ENCODE measurements at regions not wholly inside any gene's neighbourhood (a gene's known extent, or its start where the extent isn't known, plus 50 kb on each side); places are given as distances from the start of the nearest gene placed in this dataset.

DNA sequence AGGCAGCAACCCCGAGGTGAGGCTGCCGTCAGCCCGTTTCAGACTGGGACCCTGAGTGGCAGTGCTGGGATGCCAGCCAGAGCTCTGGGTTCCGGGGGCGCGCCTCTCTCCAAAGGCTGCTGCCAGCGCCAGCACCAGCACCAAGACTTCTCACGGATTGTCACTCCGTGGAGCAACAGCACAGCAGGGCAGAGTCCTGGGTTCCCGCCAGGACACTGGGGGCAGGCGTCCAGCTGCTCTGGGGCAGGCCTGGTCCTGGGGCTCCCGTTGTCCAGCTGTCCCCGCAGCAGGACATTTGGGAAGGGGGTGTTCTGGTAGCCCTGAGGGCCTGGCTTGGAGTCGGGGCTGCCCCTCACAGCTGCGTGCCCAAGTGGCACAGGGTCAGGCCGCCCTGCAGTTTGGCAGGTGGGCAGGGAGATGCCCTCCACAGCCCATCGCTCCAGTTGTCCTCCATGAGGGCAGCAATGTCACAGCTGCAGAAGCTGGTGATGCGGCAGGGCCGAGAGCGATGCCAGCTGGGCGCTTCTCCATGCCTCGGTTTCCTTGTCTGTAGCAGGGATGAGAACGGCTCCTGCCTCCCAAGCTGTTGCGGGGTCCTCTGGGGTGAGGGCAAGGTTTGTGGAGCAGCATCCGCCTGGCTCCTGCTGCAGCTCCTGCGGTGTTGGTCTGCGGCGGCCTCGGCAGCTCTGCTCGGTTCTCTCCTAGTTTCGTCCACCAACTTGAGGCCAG, 137.3 kb upstream of the CIBAR2 start:
- POLR2A ChIA-PET: interaction anchor here (0.5 kb wide), 1 partner anchor 14 kb away, joined by 3 read pairs; no protein-coding TSS in a partner anchor
- CTCF ChIA-PET: interaction anchor here (2.3 to 2.7 kb wide), 3 partner anchors 8 to 135 kb away, joined by 7 to 11 read pairs (median 10); no protein-coding TSS in a partner anchor
- no peak overlapping the region for H3K4me3 ChIP-seq (ENCODE audit: low read depth, low read length)
- TF ChIP-seq, protein P1, sequence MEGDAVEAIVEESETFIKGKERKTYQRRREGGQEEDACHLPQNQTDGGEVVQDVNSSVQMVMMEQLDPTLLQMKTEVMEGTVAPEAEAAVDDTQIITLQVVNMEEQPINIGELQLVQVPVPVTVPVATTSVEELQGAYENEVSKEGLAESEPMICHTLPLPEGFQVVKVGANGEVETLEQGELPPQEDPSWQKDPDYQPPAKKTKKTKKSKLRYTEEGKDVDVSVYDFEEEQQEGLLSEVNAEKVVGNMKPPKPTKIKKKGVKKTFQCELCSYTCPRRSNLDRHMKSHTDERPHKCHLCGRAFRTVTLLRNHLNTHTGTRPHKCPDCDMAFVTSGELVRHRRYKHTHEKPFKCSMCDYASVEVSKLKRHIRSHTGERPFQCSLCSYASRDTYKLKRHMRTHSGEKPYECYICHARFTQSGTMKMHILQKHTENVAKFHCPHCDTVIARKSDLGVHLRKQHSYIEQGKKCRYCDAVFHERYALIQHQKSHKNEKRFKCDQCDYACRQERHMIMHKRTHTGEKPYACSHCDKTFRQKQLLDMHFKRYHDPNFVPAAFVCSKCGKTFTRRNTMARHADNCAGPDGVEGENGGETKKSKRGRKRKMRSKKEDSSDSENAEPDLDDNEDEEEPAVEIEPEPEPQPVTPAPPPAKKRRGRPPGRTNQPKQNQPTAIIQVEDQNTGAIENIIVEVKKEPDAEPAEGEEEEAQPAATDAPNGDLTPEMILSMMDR (IDR thresholded peaks at IDR 0.05; ENCODE audit: insufficient read depth, low read depth, low read length): no peak
- no peaks in the 10 kb centered on the region for H3K27me3 ChIP-seq (ENCODE audit: control insufficient read depth, insufficient read depth, low read length)
- H3K36me3 ChIP-seq (ENCODE audit: control insufficient read depth, insufficient read depth, low read length): no peaks in the 10 kb centered on the region
- DNase-seq (ENCODE audit: low read depth): no peak

DNA sequence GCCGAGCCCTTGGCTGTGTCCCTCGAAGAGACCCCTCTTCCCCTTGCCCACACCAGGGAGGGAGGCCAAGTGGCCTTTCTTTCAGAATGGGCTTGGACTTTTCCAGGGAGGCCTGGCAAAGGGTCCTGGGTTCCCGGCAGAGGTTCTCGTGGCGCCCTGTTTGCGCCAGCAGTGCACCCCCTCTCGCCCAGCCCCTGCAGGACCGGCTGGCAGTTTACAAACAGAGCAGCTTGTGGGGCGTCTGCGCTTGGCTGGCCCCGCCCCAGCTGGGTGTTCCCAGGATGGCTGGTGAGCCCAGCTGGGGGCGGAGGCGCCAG, 137.8 kb upstream of the CIBAR2 start:
- CTCF ChIA-PET: interaction anchor here (2.3 to 2.7 kb wide), 2 partner anchors 25 to 135 kb away, joined by 7 to 11 read pairs; no protein-coding TSS in a partner anchor
- TF ChIP-seq, protein P1 (IDR thresholded peaks at IDR 0.05; ENCODE audit: insufficient read depth, low read depth, low read length): no peak
- POLR2A ChIA-PET: no interaction called here
- H3K27me3 ChIP-seq (ENCODE audit: control insufficient read depth, insufficient read depth, low read length): no peaks in the 10 kb centered on the region
- no peak for DNase-seq (ENCODE audit: low read depth)
- no peak overlapping the region for H3K4me3 ChIP-seq (ENCODE audit: low read depth, low read length)
- no peaks in the 10 kb centered on the region for H3K36me3 ChIP-seq (ENCODE audit: control insufficient read depth, insufficient read depth, low read length)

DNA sequence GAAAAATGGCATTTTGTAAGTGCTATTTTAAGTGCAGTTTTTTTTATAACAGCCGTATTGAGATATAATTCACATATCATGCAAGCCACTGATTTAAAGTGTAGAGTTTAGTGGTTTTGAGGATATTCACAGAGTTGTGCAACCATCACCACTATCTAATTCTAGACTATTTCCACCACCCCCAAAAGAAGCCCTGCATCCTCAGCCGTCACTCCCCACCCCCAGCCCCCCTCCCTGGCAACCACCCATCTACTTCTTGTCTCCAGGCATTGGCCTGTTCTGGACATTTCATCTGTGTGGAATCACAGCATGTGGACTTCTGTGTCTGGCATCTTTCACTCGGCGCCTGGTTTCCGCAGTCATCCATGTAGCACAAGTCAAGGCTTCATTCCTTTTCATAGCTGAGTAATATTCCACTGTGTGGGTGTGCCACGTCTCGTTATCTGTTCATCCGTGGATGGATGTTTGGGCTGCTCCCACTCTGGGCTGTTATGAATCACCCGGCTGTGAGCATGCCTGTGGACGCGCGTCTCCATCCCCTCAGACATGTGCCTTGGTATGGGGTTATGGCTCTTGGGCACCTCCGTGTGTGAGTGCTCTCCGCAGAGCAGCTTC, 138.4 kb upstream of the CIBAR2 start:
- no peak overlapping the region for H3K4me3 ChIP-seq (ENCODE audit: low read depth, low read length)

DNA sequence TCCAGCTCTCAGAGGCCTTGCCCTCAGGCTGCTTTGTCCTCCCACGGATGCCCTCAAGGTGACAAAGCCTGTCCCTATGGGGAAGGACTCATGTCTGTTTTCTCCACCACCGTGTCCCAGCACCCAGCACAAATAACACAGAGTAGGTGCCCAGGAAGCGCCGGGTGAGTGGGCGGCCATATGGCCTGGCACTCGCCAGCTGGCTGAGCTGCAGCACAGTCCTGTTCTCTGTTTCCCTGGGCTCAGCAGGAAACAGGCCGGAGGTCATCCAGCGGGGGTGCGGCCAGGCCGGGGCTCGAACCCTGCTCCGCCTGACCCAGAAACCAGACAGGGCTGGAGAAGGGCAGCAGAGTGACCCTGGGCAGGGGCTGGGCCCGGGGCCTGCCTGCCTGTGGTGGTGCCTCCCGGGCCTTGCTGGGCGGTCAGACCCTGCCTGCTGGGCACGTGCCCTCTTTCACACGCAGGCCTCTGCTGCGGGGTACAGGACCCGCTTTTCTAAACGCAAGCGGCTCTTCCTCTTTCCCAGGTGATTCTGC, 139.0 kb upstream of the CIBAR2 start:
- POLR2A ChIA-PET: no interaction called here
- no peaks in the 10 kb centered on the region for H3K36me3 ChIP-seq (ENCODE audit: control insufficient read depth, insufficient read depth, low read length)
- CTCF ChIA-PET: interaction anchor here (0.7 to 4.8 kb wide), 6 partner anchors 12 to 458 kb away, joined by 3 to 40 read pairs (median 4); no protein-coding TSS in a partner anchor
- DNase-seq (ENCODE audit: low read depth): no peak
- no peaks in the 10 kb centered on the region for H3K27me3 ChIP-seq (ENCODE audit: control insufficient read depth, insufficient read depth, low read length)
- no peak overlapping the region for H3K4me3 ChIP-seq (ENCODE audit: low read depth, low read length)
- TF ChIP-seq, protein P1 (IDR thresholded peaks at IDR 0.05; ENCODE audit: insufficient read depth, low read depth, low read length): no peak

More for the DNA sequence above, 138.4 kb upstream of the CIBAR2 start:
- Histone ChIP-seq H3K27me3 (ENCODE audit: control insufficient read depth, insufficient read depth, low read length) (no peaks in the 10 kb centered on the region), H3K36me3 (ENCODE audit: control insufficient read depth, insufficient read depth, low read length) (no peaks in the 10 kb centered on the region)
- ChIA-PET CTCF (interaction anchor here (2.3 to 2.8 kb wide), 3 partner anchors 25 to 136 kb away, joined by 7 to 21 read pairs (median 11); no protein-coding TSS in a partner anchor), POLR2A (no interaction called here)
- TF ChIP-seq, protein P1 (IDR thresholded peaks at IDR 0.05; ENCODE audit: insufficient read depth, low read depth, low read length): no peak
- no peak for DNase-seq (ENCODE audit: low read depth)

DNA sequence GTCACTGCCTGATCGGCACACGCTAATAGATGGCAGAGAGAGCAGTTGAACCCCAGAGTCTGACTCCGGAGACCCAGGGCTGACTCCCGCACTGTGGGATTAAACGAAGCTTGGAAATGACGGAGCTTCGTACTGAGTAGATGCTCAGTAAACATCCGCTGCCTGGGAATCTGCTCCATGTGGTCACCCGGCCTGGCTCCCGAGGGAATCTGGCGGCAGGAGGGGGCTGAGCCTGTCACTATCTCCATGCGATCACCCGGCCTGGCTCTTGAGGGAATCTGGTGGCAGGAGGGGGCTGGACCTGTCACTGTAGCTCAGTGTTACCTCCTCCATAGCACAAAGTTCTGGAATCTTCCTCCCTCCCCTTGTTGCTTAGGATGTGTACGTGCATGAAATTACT, 139.7 kb upstream of the CIBAR2 start:
- ChIA-PET CTCF (interaction anchor here (0.7 to 4.8 kb wide), 29 partner anchors 9 to 570 kb away, joined by 3 to 40 read pairs (median 4); partner anchors contain the start of gene CIBAR2), POLR2A (no interaction called here)
- no peak overlapping the region for H3K4me3 ChIP-seq (ENCODE audit: low read depth, low read length)
- no peaks in the 10 kb centered on the region for H3K36me3 ChIP-seq (ENCODE audit: control insufficient read depth, insufficient read depth, low read length)
- TF ChIP-seq, protein P1 (IDR thresholded peaks at IDR 0.05; ENCODE audit: insufficient read depth, low read depth, low read length): no peak
- no peaks in the 10 kb centered on the region for H3K27me3 ChIP-seq (ENCODE audit: control insufficient read depth, insufficient read depth, low read length)
- no peak for DNase-seq (ENCODE audit: low read depth)

Data from BJ (cell line).